Kidney glomerular epithelial cell (primary cell): ENCODE measurements at regions not wholly inside any gene's neighbourhood (a gene's known extent, or its start where the extent isn't known, plus 50 kb on each side); places are given as distances from the start of the nearest gene placed in this dataset.

Experiments
- DNase-seq: peaks from one replicate; lab custom pipeline; 2025; lab: John Stamatoyannopoulos, UW

DNA sequence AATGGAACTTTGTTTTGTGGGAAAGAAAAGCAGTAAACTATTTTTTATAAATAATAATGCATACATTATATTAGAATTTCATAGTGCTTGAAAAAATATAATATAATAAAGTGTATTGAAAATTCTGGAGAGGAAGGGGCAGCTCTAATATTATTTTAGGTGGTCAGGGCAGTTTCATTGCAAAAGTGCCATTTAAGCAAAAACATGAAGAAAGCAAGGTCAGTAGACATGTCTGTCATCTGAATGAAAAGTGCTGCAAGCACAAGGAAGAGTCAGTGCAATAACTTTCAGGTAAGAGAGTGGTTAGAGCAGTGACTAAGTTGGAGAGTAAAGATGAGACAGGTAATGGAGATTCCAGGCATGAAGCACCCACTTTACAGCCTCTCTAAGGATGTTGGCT, 435.6 kb upstream of the REG3G start:
- DNase-seq: no peak

DNA sequence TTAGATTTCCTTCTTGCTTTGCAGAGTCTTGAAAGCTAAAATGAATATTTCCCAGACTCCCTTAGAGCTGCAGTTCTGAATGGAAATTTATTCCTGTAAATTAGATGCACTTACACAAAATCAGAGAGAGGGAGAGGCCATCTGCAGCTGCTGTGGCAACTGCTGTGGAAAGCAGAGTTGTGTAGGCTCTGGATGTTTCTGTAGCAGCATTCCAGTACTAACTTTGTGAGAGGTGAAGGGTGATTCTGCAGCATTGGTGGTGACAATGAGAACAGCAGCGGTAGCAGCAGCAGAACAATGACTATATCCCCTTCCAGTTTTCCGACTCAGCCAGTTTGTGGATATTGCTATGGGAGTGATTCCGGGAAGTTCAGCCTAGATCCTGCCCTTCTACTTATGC, 433.0 kb upstream of the REG3G start:
- DNase-seq: no peak

DNA sequence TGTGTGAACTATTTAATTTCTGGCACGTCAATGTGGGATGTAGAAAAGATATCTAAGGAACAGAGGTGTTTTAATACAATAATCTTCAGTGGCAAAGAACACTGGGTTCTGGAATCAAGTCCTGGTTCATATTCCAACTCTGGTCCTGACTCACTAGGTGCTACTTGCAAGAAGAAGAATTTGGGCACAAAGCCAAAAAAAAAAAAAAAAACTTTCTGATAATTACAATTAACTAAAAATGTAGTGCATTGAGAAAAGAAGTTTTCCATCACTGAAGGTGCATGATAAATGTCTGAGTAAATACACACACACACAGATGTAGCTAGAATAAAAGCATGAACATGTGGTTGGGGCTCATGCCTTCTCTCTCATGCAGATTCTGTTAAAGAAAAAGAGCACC, 424.4 kb upstream of the REG3G start:
- DNase-seq: no peak

DNA sequence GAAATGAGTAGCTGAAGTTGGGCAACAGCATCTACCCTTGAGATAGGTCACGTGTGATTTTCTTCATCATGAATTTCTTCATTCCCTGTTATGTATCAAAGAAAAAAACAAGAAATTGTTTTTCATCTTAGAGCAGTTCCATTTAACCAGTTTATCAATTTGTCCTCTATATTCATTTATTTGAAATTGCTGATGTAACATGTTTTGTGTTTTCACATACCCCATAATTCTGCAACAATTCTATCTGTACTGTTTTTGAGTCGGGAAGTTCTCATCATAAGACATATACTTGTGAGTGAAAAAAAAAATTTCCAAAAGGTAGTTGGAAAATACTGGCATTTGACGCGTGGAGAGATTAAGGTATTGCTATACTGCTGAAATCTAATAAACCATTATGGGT, 422.6 kb upstream of the REG3G start:
- DNase-seq: no peak

DNA sequence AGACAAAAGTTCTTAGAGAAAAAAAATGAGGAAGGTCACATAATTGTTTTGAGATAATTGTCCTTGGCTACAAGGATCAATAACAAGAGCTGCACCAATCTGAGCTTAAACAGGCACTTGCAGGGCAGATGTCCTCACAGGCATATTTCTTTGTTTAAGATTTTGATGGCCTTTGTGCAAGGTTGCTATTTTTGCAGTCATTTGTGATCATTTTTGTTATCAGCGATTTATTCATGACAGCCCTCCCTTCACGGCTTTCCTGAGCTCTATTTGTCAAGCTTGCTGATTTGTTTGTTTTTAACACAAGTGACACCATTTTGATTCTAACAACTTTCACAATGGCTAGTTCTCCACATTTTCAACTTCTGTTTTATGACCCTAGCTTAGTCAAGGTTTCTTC, 418.6 kb upstream of the REG3G start:
- no peak for DNase-seq

DNA sequence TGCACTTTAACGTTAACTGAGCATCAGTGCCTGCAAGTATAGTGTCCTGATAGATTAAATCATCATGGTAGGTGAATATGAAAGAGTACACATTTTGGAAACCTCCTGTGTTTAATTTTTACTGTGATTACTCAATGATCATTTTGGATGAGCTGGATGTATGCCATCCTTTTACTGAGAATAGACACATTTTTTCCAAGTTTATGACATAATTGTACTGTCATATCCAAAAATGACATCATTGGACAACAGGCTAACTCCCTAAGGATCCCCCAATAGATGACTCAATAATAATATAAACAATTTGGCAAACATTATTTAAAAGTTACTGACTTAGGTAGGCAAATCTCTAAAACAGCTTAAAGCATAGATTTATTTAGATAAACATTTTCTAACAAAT, 410.8 kb upstream of the REG3G start:
- DNase-seq: no peak

DNA sequence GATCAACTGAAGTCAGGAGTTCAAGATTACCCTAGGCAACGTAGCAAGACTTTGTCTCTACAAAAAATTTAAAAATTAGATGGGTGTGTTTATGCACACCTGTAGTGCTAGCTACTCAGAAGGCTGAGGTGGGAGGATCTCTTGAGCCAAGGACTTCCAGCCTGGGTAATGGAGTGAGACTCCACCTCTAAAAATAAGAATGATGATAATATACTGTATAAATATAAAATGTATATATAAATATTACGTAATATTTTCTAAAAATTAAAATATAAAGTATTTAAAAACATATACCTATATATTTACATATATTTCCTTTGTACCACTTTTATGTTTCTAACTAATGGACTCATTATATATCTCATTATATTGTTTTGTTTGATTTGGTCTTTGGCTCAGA, 409.5 kb upstream of the REG3G start:
- no peak for DNase-seq

DNA sequence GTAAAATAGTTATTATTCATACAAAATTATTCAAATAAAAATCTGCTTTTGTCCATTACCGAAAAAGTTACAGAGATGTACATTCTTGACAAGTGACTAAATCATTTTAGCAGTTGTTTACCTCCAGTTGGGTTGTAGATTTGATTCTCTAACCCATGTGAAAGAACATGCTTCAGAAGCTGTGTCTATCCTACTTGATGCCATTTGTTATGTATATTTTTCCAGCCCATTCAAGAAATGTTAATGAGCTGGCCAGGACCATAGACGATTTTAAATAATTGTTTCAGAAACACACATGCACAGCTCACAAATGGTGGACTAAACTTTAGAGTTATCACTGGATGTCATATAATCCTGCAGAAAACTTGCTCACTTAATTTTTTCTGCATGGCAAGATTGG, 391.1 kb upstream of the REG3G start:
- DNase-seq: no peak

DNA sequence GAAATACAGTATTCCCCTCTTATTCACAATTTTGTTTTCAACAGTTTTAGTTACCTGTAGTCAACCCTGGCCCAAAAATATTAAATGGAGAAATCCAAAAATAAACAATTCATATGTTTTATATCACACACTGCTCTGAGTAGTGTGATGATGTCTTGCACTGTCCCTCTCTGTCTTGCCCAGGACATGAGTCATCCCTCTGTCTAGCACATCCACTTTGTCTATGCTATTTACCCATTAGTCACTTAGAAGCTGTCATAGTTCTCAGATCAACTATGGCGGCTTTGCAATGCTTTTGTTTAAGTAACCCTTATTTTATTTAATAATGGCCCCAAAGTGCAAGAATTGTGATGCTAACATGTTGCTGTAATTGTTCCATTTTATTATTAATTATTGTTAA, 380.6 kb upstream of the REG3G start:
- no peak for DNase-seq

DNA sequence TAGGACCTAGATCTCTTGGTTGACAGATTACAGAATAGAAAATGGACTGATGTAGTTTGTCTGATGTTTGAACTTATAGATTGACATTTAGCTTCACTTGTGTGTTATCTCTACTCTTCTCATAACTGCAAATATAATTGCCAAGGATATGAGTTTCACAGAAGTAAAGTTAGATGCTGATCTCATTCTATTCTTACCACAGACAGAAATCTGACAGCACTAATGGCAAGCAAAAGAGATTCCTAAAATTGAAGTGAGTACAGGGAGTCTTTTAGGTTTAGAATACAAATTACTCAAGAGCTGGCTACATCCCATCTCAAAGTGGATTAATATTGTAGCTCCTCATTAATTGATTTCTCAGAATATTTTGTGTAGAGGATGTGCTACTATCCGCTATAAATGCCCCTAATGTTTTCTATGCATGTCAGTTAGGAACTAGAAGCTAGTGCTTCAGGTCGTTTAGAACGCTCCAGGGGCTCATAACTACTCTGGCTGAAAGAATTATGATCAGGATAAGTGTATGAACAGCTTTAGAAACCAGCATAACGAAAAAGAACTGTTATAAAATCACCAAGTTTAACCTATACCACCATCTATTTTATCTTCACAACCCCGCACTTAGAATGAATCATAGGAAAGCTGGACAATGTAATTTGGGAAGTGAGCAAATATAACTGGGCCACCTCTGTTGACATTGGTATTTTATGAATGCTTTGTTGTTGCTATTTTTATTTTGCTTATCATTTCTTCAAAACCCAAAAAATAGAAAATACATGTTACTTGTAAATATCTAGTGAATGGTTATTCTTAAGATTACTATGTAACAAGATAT, 378.8 kb upstream of the REG3G start:
- no peak for DNase-seq

DNA sequence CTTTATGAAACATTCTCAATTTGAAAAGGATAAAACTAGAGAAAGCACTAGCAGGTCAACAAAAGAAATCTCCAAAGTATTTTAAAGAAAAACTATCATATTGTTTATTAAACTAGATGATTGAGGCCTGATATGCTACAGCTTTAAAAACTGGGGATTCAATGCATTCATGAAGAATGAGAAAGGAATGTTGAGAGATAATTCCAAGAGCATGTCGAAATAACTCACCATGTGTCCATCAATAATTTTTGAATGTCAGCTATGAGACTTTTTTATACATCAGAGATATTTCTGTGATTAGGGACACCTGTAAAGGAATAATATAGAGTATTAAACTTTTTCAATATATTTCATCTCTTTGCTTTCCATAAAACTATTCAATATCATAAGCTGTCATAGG, 376.9 kb upstream of the REG3G start:
- no peak for DNase-seq

DNA sequence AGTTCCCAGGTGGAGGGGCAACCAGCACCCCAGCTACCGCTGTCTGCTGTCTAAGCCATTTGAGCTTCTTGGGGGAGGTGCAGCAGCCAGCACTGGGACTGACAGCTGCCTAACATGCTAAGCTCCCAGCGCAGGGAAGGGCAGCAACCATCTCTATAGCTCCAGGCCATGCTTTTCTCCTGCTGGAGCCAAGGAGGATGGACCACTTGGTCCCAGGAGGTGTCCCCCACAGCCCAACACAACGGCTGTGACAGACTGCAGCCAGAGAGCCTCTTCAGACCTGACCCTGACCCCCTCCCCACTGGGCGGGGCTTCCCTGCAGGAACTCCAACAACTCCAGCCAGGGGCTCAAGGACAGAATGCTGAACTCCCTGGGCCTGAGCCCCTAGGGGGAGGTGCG, 370.6 kb upstream of the REG3G start:
- no peak for DNase-seq

DNA sequence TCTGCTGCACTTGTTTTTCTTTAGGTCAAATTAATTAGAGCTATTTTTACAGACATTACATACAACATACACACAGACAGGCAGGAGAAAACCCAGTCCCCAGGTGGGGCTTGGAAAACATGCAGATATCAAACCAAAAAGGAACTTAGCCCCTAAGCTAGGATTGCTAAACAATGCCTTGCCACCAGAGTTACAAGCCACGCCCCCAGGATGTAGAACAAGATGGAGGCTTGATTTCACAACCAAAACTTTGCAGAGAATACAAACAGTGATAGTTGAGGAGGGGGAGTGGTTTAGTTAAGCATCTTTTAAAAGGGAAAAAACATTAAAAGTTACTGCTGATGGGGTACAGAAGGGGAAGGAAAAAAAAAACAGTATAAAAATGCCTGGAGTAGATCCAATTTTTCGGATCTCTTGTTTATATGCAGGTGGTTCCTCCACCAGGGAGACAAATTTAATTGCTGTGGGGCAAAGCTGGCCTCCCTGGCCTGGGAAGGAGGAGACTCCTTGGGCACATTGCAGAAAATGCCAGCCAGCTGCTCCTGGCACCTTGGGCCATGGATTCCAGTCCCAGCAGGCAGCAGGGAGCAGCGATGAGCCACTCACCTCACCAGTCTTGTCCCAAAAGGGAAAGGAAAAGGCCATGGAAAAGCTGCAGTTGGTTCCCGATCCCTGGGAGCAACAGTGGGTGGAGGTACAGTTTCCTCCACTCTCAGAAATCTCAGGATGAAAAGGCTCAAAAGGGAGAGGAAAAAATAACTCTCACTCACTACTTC, 348.4 kb upstream of the REG3G start:
- DNase-seq: no peak

DNA sequence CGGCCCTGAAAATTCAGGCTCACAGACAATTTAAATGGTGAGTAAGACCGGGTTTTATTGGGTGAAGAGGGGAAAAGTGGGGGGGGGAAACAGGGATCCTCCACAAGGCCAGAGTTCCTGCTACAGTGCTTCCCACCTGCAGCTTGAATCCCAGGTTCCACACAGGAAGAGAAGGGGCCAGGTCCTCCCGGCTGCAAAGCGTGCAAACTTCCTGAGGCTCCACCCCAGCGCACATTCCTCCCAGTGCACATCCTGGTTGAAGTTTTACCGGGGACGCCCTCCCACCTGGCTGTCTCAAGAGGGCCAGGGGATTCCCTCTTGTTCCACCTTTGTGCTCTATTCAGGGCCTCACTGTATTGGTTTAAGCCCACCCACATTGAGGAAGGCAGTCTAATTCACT, 347.7 kb upstream of the REG3G start:
- no peak for DNase-seq

DNA sequence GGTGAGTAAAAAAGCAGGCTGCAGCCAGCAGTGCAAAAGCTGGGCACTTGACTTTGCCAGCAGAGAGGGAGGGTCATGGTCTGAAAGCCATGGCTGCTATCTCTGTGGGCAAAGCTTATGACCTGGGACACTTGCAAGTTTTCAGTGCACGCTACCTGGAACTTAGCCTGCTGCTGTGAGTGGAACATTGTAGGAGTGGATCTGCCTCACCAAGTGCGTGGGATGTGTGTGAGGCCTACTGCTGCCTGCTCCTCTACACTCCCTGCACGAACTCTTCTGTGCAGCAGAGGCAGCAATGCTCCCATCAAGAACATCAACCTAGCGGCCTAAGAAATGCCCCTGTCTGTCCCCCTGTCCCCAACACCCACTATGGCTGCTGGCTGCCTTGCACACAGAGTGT, 344.1 kb upstream of the REG3G start:
- no peak for DNase-seq

DNA sequence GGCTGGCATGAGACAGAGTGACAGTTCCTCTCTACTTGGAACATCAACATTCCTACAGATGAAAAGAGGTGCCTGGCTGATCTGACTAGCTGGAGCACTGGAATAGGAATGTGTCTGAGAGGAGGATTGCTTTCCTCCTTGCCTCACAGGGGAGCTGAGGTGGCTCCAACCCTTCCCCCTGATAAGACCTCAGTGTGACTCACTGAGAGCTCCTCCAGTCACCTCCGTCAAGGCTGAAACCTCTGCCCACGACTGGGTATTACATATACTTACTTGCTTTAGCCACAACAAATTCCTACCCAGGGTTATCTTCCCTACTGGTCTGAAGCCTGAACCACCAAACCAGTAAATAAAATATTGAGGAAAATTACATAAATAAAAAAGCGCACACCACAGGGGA, 342.7 kb upstream of the REG3G start:
- DNase-seq: no peak

DNA sequence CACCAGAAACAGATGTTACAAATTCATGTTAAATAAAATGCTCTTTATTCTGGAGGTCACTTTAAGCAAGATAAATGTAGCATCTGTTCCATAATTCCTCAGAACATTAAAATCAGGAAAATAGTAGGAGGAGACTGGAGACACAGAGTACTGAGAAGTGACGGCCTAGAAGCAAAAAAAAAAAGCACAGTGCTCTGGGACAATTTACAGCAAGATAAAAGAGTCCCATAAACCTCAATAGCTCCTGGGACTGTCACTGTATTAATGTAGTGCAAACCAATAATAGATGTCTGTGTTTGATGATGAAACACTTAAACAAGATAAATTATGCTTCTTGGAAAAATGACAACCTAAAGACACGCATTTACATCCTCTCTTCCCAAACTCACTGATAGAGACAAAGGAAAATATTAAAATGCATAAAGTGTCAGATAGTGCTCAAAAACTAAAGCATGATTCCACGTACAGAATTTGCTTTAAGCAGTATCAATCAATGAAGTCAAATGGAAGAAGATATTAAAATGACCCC, 338.8 kb upstream of the REG3G start:
- no peak for DNase-seq

DNA sequence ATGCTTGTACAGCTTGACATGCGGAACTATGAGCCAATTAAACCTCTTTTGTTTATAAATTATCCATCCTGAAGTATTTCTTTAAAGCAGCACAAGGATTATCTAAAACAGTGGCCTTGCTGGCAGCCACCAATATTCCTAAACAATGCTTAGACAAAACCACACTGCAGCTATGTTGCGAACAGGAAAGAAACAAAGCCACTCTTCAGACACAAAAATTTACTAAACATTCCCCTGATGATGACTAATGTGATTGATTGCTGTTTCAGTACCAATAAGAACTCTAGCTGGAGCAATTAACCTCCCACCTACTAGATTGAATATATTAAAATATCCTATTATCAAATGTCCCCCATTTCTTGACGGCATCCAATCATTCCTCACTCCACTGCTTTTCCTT, 325.8 kb upstream of the REG3G start:
- no peak for DNase-seq

DNA sequence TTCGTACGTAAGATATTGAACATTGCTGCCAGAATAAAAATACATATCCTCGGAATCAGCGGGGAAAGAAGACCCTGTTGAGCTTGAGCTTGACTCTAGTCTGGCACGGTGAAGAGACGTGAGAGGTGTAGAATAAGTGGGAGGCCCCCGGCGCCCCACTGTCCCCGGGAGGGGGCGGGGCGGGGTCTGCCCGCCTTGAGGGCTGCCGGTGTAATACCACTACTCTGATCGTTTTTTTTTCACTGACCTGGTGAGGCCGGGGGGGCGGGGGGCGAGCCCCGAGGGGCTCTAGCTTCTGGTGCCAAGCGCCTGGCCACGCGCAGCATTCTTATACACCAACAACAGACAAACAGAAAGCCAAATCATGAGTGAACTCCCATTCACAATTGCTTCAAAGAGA, 324.0 kb upstream of the REG3G start:
- no peak for DNase-seq

DNA sequence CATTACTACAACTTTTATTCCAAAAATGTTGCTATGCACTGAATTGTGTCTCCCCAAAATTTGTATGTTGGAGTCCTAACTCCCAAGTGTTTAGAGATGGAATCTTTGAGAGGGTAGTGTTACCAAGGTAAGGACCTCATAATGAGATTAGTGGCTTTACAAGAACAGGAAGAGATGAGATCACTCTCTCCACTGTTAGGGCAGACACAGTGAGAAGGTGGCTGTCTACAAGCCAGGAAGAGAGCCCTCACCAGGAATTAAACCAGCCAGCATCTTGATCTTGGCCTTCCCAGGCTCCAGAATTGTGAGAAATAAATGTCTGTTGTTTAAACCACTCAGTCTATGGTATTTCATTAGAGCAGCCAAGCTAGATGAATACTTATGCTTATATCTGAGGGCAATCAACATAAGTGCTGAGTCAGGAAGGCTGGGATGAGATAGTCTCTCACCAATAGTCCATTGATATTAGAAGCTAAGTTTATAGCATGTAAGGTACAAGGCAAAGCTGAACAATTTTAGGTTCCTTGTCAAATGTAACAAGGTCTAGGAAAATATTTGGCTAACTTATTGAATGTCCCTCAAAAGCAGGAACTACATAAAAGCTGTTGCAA, 317.6 kb upstream of the REG3G start:
- no peak for DNase-seq

DNA sequence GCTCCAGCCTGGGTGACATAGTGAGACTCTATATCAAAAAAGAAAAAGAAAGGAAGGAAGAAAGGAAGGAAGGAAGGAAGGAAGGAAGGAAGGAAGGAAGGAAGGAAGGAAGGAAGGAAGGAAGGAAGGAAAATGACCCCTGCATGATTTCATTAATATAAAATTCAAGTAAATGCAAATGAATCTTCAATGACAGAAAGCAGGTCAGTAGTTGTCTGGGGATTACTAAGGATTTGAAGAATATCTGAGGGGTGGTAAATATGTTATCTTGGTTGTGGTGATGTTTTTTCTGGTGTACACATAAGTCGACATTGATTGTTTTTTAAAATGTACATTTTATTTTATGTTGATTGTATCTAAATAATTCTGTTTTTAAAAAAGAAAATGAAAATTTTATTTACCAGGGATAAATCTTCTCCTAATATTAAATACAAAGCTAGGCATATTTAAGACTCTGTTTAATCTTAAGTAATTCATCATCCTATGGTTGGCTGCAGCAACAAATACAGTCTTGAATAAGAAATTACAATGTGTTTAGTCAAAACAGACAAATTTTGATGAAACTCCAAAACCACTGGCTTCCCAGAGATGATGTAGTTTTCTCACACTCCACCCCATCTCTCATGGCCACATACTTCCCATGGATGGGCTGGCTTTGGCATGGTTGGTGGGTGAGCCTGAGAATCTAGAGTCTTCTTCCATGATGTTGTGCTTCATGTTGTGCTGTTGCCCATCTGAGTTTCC, 314.7 kb upstream of the REG3G start:
- DNase-seq: no peak

DNA sequence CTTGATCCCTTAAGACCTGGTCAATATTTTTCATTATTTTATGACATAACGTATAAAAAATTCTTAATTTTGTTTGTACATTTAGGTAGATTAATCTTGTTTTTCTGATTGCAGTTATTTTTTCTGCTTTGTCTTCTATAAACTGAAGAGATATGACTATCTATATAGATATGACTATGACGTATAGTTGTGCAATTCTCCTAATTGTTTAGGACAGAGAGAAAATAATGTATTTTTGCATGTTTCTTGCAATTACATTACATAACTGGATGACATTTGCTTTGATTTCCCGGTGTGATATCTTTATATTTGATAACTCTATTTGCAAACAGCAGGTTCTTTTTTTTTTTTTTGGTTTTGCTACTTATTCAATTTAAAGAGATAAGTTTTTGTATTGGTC, 310.2 kb upstream of the REG3G start:
- DNase-seq: no peak
